Tibial nerve (tissue), 4 donors: ENCODE measurements at regions not wholly inside any gene's neighbourhood (a gene's known extent, or its start where the extent isn't known, plus 50 kb on each side); places are given as distances from the start of the nearest gene placed in this dataset.

Source experiments
- DNase-seq, 2 donors: peaks; one replicate each; pipeline ENCODE4 v3.0.0-alpha.2; 2019; ENCODE audit warnings: low spot score in 2 of 2
- H3K27ac ChIP-seq, 4 donors: fragments of 200-600 bp; sonication (generic) in 3 of 4; one replicate each; pipeline ENCODE4 v1.5.1; 2017 to 2019; ENCODE audit warnings: mild to moderate bottlenecking in 1 of 4
- H3K27me3 ChIP-seq, 2 donors: fragments of 200-600 bp; sonication (generic) in 1 of 2; one replicate each; pipeline versions ENCODE4 v1.5.1 to v1.6.0; 2017 to 2019
- H3K36me3 ChIP-seq, 3 donors: fragments of 200-600 bp; sonication (generic); one replicate each; pipeline ENCODE4 v1.5.1; 2018 to 2019
- H3K4me1 ChIP-seq, 4 donors: fragments of 200-600 bp; sonication (generic) in 3 of 4; one replicate each; pipeline ENCODE4 v1.5.1; 2017 to 2019
- H3K4me3 ChIP-seq, 4 donors: fragments of 200-600 bp; sonication (generic) in 3 of 4; one replicate each; pipeline ENCODE4 v1.5.1; 2017 to 2019; ENCODE audit warnings: mild to moderate bottlenecking in 1 of 4, moderate library complexity in 1 of 4
- H3K9me3 ChIP-seq, 4 donors: fragments of 200-600 bp; sonication (generic) in 3 of 4; one replicate each; pipeline ENCODE4 v1.5.1; 2017 to 2019
- CTCF ChIP-seq, 5 experiments: fragments of 200-600 bp in 3 of 5; fragments of 450-650 bp in 2 of 5; sonication (generic) in 3 of 5; IDR thresholded peaks; one replicate each; pipeline ENCODE4 v1.5.1; 2016 to 2019; ENCODE audit warnings: antibody characterized with exemption in 5 of 5, mild to moderate bottlenecking in 3 of 5, moderate library complexity in 2 of 5
- EP300 ChIP-seq, 2 donors: sonication (generic); formaldehyde crosslinking; IDR thresholded peaks; one replicate each; pipeline ENCODE4 v1.6.1; 2017; ENCODE audit warnings: antibody characterized with exemption in 2 of 2, mild to moderate bottlenecking in 1 of 2
- POLR2A ChIP-seq, 2 donors: fragments of 450-650 bp; IDR thresholded peaks; one replicate each; pipeline ENCODE4 v1.6.1; 2017; ENCODE audit warnings: antibody characterized with exemption in 2 of 2, mild to moderate bottlenecking in 2 of 2, moderate library complexity in 2 of 2
- WGBS, 2 donors: methylation state at CpG; one replicate each; pipeline ENCODE4 v1.1.5; 2018; 5-methylcytosine and 5-hydroxymethylcytosine counted together

GRCh38 chr1:5690898-5691297, 301.3 kb downstream of the NPHP4 start:
- 68 to 83% methylated on average over 13 of the region's 13 CpGs for WGBS, 2 donors
- TF ChIP-seq POLR2A (IDR thresholded peaks at IDR 0.05), result no peak
- no peak for TF ChIP-seq CTCF (IDR thresholded peaks at IDR 0.05)
- TF ChIP-seq EP300 (IDR thresholded peaks at IDR 0.05), result no peak
- Histone ChIP-seq H3K9me3 (no peaks in the 10 kb centered on the region), H3K36me3 (no peaks in the 10 kb centered on the region), H3K27me3 (no peaks in the 10 kb centered on the region), H3K4me3 (no peak overlapping the region), H3K4me1 (no peaks in the 10 kb centered on the region), H3K27ac (no peak overlapping the region)
- DNase-seq, result no peak

GRCh38 chr1:5690291-5690690, 301.9 kb downstream of the NPHP4 start:
- Histone ChIP-seq H3K9me3 (no peaks in the 10 kb centered on the region), H3K27me3 (no peaks in the 10 kb centered on the region), H3K27ac (no peak overlapping the region), H3K4me1 (no peaks in the 10 kb centered on the region), H3K4me3 (no peak overlapping the region), H3K36me3 (no peaks in the 10 kb centered on the region)
- no peak for DNase-seq
- no peak for TF ChIP-seq CTCF (IDR thresholded peaks at IDR 0.05)
- TF ChIP-seq EP300 (IDR thresholded peaks at IDR 0.05), result no peak
- TF ChIP-seq POLR2A (IDR thresholded peaks at IDR 0.05), result no peak
- 71 to 72% methylated on average over 3 of the region's 3 CpGs for WGBS, 2 donors

GRCh38 chr1:5688081-5689077, 303.8 kb downstream of the NPHP4 start:
- Histone ChIP-seq H3K9me3 (no peaks in the 10 kb centered on the region), H3K36me3 (no peaks in the 10 kb centered on the region), H3K4me1 (no peaks in the 10 kb centered on the region), H3K27ac (no peak overlapping the region), H3K27me3 (no peaks in the 10 kb centered on the region), H3K4me3 (no peak overlapping the region)
- WGBS, 2 donors, result 72 to 76% methylated on average over 28 of the region's 28 CpGs
- DNase-seq, result no peak
- TF ChIP-seq CTCF (IDR thresholded peaks at IDR 0.05) (no peak), POLR2A (IDR thresholded peaks at IDR 0.05) (no peak), EP300 (IDR thresholded peaks at IDR 0.05) (no peak)

- no peak overlapping the region for H3K4me3 ChIP-seq
- H3K4me1 ChIP-seq, result no peaks in the 10 kb centered on the region
- no peaks in the 10 kb centered on the region for H3K36me3 ChIP-seq
- no peak overlapping the region for H3K27ac ChIP-seq
- DNase-seq, result no peak
- no peaks in the 10 kb centered on the region for H3K27me3 ChIP-seq
- TF ChIP-seq POLR2A (IDR thresholded peaks at IDR 0.05), result no peak
- H3K9me3 ChIP-seq, result no peaks in the 10 kb centered on the region
- WGBS, 2 donors, result 85 to 90% methylated on average over 10 to 12 of the region's 12 CpGs
Measured at GRCh38 chr1:5686925-5687706, 305.1 kb downstream of the NPHP4 start.

- no peaks in the 10 kb centered on the region for H3K4me1 ChIP-seq
- no peaks in the 10 kb centered on the region for H3K9me3 ChIP-seq
- TF ChIP-seq CTCF (IDR thresholded peaks at IDR 0.05) (no peak), EP300 (IDR thresholded peaks at IDR 0.05) (no peak), POLR2A (IDR thresholded peaks at IDR 0.05) (no peak)
- H3K27ac ChIP-seq, result no peak overlapping the region
- no peak overlapping the region for H3K4me3 ChIP-seq
- WGBS, 2 donors, result 75 to 78% methylated on average over 1 of the region's 1 CpG
- H3K27me3 ChIP-seq, result no peaks in the 10 kb centered on the region
- no peaks in the 10 kb centered on the region for H3K36me3 ChIP-seq
- no peak for DNase-seq
Measured at GRCh38 chr1:5686195-5686594, 306.0 kb downstream of the NPHP4 start.
